ENCODE measurements at regions not wholly inside any gene's neighbourhood (a gene's known extent, or its start where the extent isn't known, plus 50 kb on each side); places are given as distances from the start of the nearest gene placed in this dataset.

- DNase-seq (ENCODE audit: low read depth) = no peak
- TF ChIP-seq, protein P1, sequence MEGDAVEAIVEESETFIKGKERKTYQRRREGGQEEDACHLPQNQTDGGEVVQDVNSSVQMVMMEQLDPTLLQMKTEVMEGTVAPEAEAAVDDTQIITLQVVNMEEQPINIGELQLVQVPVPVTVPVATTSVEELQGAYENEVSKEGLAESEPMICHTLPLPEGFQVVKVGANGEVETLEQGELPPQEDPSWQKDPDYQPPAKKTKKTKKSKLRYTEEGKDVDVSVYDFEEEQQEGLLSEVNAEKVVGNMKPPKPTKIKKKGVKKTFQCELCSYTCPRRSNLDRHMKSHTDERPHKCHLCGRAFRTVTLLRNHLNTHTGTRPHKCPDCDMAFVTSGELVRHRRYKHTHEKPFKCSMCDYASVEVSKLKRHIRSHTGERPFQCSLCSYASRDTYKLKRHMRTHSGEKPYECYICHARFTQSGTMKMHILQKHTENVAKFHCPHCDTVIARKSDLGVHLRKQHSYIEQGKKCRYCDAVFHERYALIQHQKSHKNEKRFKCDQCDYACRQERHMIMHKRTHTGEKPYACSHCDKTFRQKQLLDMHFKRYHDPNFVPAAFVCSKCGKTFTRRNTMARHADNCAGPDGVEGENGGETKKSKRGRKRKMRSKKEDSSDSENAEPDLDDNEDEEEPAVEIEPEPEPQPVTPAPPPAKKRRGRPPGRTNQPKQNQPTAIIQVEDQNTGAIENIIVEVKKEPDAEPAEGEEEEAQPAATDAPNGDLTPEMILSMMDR (IDR thresholded peaks at IDR 0.05; ENCODE audit: insufficient read depth, low read length) = no peak
- no peak overlapping the region for H3K4me3 ChIP-seq (ENCODE audit: low read depth, low read length)
These were observed 247.4 kb downstream of the ARRDC4 start for GRCh38 chr15:98207928-98208327.

DNA sequence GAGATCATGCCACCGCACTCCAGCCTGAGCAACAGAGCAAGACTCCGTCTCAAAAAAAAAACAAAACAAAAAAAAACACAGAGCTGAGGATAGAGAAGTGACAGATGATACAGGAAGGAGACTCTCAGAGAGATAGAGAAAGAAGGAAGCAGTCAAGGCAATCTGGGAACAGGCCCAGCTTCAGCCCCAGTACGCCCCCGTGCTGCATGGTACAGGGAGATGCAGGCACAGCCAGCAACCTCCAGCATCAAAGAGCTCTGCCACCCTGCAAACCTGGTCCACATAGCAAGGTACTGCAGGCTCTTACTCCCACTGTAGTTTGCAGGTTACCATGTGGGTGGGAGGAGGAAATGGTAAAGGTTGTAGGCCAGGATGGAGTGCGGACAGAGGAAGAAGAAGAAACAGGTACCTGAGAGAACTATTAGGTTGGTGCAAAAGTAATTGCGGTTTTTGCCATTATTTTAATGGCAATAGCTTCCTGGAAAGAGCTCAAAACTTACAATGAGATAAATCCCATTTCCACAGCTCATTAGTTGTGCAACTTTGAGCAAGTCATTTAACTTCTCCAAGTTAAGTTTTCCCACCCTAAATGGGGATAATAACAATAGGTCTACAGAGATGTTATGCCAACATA is 253.0 kb downstream of the ARRDC4 start:
- TF ChIP-seq, protein P1 (IDR thresholded peaks at IDR 0.05; ENCODE audit: insufficient read depth, low read length) = no peak
- H3K4me3 ChIP-seq (ENCODE audit: low read depth, low read length) = no peak overlapping the region

DNA sequence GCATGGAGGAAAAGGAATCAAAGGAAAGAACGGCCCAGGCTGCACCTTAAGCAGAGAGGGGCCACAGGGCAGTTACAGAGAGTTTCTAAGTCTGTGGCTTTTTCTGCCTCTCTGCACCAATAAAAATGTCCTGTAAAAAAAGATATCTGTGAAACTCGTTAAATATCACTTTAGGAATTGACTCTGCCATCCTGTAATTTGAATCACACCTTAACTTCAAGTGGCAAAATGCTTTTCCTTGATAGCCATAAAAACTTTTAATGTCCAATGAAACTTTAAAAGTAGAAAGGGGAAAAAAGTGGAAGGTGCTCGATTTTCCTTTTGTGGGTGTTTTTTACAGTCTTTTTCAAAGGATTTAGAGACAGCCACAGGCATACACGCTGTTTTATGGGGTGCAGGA is 255.7 kb downstream of the ARRDC4 start:
- no peak for DNase-seq (ENCODE audit: low read depth)
- H3K4me3 ChIP-seq (ENCODE audit: low read depth, low read length) = no peak overlapping the region
- TF ChIP-seq, protein P1 (IDR thresholded peaks at IDR 0.05; ENCODE audit: insufficient read depth, low read length) = no peak

More for the DNA sequence above, 253.0 kb downstream of the ARRDC4 start:
- DNase-seq (ENCODE audit: low read depth) = no peak

- TF ChIP-seq, protein P1 (IDR thresholded peaks at IDR 0.05; ENCODE audit: insufficient read depth, low read length) = no peak
- DNase-seq (ENCODE audit: low read depth) = no peak
- no peak overlapping the region for H3K4me3 ChIP-seq (ENCODE audit: low read depth, low read length)
These were observed 256.9 kb downstream of the ARRDC4 start for GRCh38 chr15:98217356-98217755.

- no peak overlapping the region for H3K4me3 ChIP-seq (ENCODE audit: low read depth, low read length)
- TF ChIP-seq, protein P1 (IDR thresholded peaks at IDR 0.05; ENCODE audit: insufficient read depth, low read length) = no peak
- no peak for DNase-seq (ENCODE audit: low read depth)
These were observed 260.6 kb downstream of the ARRDC4 start for GRCh38 chr15:98221144-98221543.

- TF ChIP-seq, protein P1 (IDR thresholded peaks at IDR 0.05; ENCODE audit: insufficient read depth, low read length) = no peak
- no peak for DNase-seq (ENCODE audit: low read depth)
- H3K4me3 ChIP-seq (ENCODE audit: low read depth, low read length) = no peak overlapping the region
These were observed 261.1 kb downstream of the ARRDC4 start for GRCh38 chr15:98221577-98221976.

GRCh38 chr15:98226149-98226548 is 265.6 kb downstream of the ARRDC4 start:
- no peak for DNase-seq (ENCODE audit: low read depth)
- no peak overlapping the region for H3K4me3 ChIP-seq (ENCODE audit: low read depth, low read length)
- TF ChIP-seq, protein P1 (IDR thresholded peaks at IDR 0.05; ENCODE audit: insufficient read depth, low read length) = no peak
